Motor neuron (in vitro differentiated cells): ENCODE measurements at regions not wholly inside any gene's neighbourhood (a gene's known extent, or its start where the extent isn't known, plus 50 kb on each side); places are given as distances from the start of the nearest gene placed in this dataset.

Experiments
- ATAC-seq, 8 experiments: fragments of 200-7000 bp; cut with Tn5 transposase; replicated peaks in 6 of 8; 2 replicates each; pipeline ENCODE4 v1.8.0; 2021; ENCODE audit warnings: mild to moderate bottlenecking in 8 of 8, moderate library complexity in 8 of 8
- H3K27ac ChIP-seq, 2 donors: fragments of 250-450 bp; sonication (Bioruptor Pico); 2 replicates each; pipeline ENCODE4 v1.9.0; 2021; ENCODE audit warnings: antibody characterized with exemption in 2 of 2, mild to moderate bottlenecking in 2 of 2, moderate library complexity in 1 of 2
- H3K4me1 ChIP-seq, 2 donors: fragments of 250-450 bp; sonication (Bioruptor Pico); replicated peaks in 1 of 2; 2 replicates each; pipeline ENCODE4 v1.6.1; 2021; ENCODE audit warnings: antibody characterized with exemption in 2 of 2, mild to moderate bottlenecking in 2 of 2, moderate library complexity in 1 of 2
- H3K4me3 ChIP-seq, 5 donors: fragments of 250-450 bp; sonication (Bioruptor Pico); 2 replicates each; pipeline ENCODE4 v1.9.0; 2021; ENCODE audit warnings: antibody characterized with exemption in 5 of 5, mild to moderate bottlenecking in 5 of 5, moderate library complexity in 4 of 5
- WGBS, 10 experiments: fragments of 450-650 bp; shearing (Covaris generic); methylation state at CpG; one replicate each; pipeline ENCODE4 v1.0.0; 2022; 5-methylcytosine and 5-hydroxymethylcytosine counted together
- in situ Hi-C, 9 experiments: fragments of 400-800 bp; cut with MboI; loops; one replicate each; pipeline ENCODE4 v1.15.0; 2021; ENCODE audit warnings: low sequenced_read_pairs in 9 of 9, low pct_unique_long_range_greater_than_20kb in 2 of 9; ENCODE audit not compliant: unreplicated experiment in 9 of 9

GRCh38 chr2:216808805-216809425, 50.9 kb downstream of the TNP1 start:
- H3K4me1 ChIP-seq = peaks cover 0 to 3% of the 10 kb centered on the region in 2 donors
- in situ Hi-C loops = no loop called here
- 78 to 100% (median 92%) methylated on average over 1 to 8 of the region's 13 CpGs for WGBS, 10 experiments
- H3K4me3 ChIP-seq = no peak overlapping the region
- H3K27ac ChIP-seq = no peak overlapping the region
- no peak for ATAC-seq

DNA sequence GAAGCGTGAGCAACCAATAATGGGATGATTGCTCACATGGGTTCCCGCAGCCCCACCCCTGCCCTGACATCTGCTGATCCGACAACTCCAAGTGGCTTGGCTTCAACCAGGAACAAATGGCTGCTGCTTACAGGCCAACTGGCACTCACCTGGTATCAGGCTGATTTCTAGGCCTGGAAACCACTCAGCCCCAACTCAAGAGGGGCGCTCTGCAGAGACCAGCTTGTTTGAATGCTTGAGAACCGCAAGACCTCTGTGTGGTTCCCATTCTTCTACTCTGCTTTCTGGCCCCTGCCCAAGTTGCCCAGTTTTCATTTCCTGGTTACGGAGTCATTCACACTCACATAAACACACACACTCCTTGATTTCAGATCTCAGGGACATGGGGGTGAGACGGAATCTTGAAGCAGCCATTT, 52.0 kb downstream of the TNP1 start:
- in situ Hi-C loops = no loop called here
- ATAC-seq = peak in 3 of 8 experiments; percentile 34 to 69 (median 50)
- WGBS, 10 experiments = 20 to 100% (median 65%) methylated on average over 1 to 4 of the region's 7 CpGs; no CpG with 5 or more reads in 2 of the 10 experiments
- Histone ChIP-seq H3K27ac (no peak overlapping the region), H3K4me3 (no peak overlapping the region), H3K4me1 (peaks cover 0 to 3% of the 10 kb centered on the region in 2 donors)

- Histone ChIP-seq H3K27ac (no peak overlapping the region), H3K4me1 (peaks cover 3 to 4% of the 10 kb centered on the region in 2 donors), H3K4me3 (no peak overlapping the region)
- 40 to 100% (median 76%) methylated on average over 1 to 9 of the region's 10 CpGs; no CpG with 5 or more reads in 1 of the 10 experiments for WGBS, 10 experiments
- in situ Hi-C loops = no loop called here
- peak in 5 of 8 experiments; percentile 53 to 87 (median 73) for ATAC-seq
Observed at GRCh38 chr2:216804357-216805350, 55.2 kb downstream of the TNP1 start.

GRCh38 chr2:216803791-216804190, 56.1 kb downstream of the TNP1 start:
- 50 to 100% (median 86%) methylated on average over 1 to 5 of the region's 13 CpGs; no CpG with 5 or more reads in 2 of the 10 experiments for WGBS, 10 experiments
- H3K27ac ChIP-seq = no peak overlapping the region

GRCh38 chr2:216802516-216803215, 57.2 kb downstream of the TNP1 start:
- H3K4me3 ChIP-seq = no peak overlapping the region
- H3K27ac ChIP-seq = no peak overlapping the region
- peaks cover 3 to 4% of the 10 kb centered on the region in 2 donors for H3K4me1 ChIP-seq
- 53 to 100% (median 90%) methylated on average over 2 to 5 of the region's 10 CpGs; no CpG with 5 or more reads in 2 of the 10 experiments for WGBS, 10 experiments
- in situ Hi-C loops = no loop called here
- no peak for ATAC-seq

More at GRCh38 chr2:216803791-216804190, 56.1 kb downstream of the TNP1 start:
- Histone ChIP-seq H3K4me3 (no peak overlapping the region), H3K4me1 (peaks cover 3 to 4% of the 10 kb centered on the region in 2 donors)
- no peak for ATAC-seq
- in situ Hi-C loops = no loop called here

GRCh38 chr2:216800836-216801235, 59.0 kb downstream of the TNP1 start:
- Histone ChIP-seq H3K27ac (no peak overlapping the region), H3K4me1 (peaks cover 4 to 12% of the 10 kb centered on the region in 2 donors), H3K4me3 (no peak overlapping the region)
- WGBS, 10 experiments = 8 to 96% (median 70%) methylated on average over 2 to 3 of the region's 3 CpGs; no CpG with 5 or more reads in 3 of the 10 experiments
- in situ Hi-C loops = no loop called here
- ATAC-seq = no peak

DNA sequence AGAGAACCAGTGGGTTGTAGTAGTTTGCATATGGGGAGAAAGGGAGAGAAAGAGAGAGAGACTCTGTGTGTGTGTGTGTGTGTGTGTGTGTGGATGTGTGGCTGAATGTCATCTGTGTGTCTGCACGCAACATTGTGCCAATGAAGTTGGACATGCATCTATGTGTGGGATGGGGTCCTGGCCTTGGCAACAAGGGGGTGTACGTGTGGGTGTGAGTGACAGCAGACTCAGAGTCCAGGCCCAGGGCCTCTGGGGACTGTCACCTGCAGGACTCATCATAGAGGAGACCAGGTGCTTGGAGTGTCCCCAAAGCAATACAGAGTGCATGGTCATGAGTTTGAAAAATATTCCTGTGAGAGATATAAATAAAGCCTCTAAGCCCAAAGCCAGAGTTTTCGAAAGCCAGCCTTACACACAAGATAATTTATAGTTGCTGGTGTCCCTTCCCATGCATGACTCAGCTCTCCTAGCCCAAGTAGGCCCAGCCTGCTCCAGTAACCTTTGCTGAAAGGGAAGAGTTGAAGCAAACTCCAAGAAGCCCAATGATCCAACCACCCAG, 59.9 kb downstream of the TNP1 start:
- 17 to 60% (median 40%) methylated on average over 1 to 2 of the region's 3 CpGs; no CpG with 5 or more reads in 5 of the 10 experiments for WGBS, 10 experiments
- peak in 7 of 8 experiments; percentile 62 to 95 (median 89) for ATAC-seq
- no peak overlapping the region for H3K27ac ChIP-seq
- no peak overlapping the region for H3K4me3 ChIP-seq
- peaks cover 4 to 15% of the 10 kb centered on the region in 2 donors for H3K4me1 ChIP-seq
- in situ Hi-C loops = no loop called here

- in situ Hi-C loops = no loop called here
- no peak overlapping the region for H3K4me3 ChIP-seq
- no peak overlapping the region for H3K27ac ChIP-seq
- peaks cover 27 to 32% of the 10 kb centered on the region in 2 donors for H3K4me1 ChIP-seq
- ATAC-seq = peak in 1 of 8 experiments; percentile 41
- 48 to 96% (median 81%) methylated on average over 2 to 10 of the region's 10 CpGs; no CpG with 5 or more reads in 1 of the 10 experiments for whole genome bisulfite sequencing, 10 experiments
Observed at GRCh38 chr2:216796115-216796840, 63.6 kb downstream of the TNP1 start.

- WGBS, 10 experiments = 28 to 100% (median 73%) methylated on average over 1 to 5 of the region's 7 CpGs; no CpG with 5 or more reads in 4 of the 10 experiments
- no peak for ATAC-seq
- Histone ChIP-seq H3K4me3 (no peak overlapping the region), H3K27ac (no peak overlapping the region), H3K4me1 (peaks cover 23 to 40% of the 10 kb centered on the region in 2 donors)
- in situ Hi-C loops = no loop called here
Observed at GRCh38 chr2:216793386-216793785, 66.5 kb downstream of the TNP1 start.

GRCh38 chr2:216792222-216793021, 67.4 kb downstream of the TNP1 start:
- Histone ChIP-seq H3K4me1 (peaks cover 27 to 40% of the 10 kb centered on the region in 2 donors), H3K27ac (peak overlapping the region; percentile 71 to 73), H3K4me3 (no peak overlapping the region)
- in situ Hi-C loops = no loop called here
- 10 to 80% (median 68%) methylated on average over 1 to 6 of the region's 8 CpGs; no CpG with 5 or more reads in 5 of the 10 experiments for WGBS, 10 experiments
- peak; percentile 87 to 92 (median 89) for ATAC-seq

- in situ Hi-C loops = no loop called here
- H3K4me1 ChIP-seq = peaks cover 27 to 35% of the 10 kb centered on the region in 2 donors
- 17 to 95% (median 78%) methylated on average over 1 to 2 of the region's 2 CpGs; no CpG with 5 or more reads in 2 of the 10 experiments for WGBS, 10 experiments
- H3K4me3 ChIP-seq = no peak overlapping the region
- no peak for ATAC-seq
- H3K27ac ChIP-seq = no peak overlapping the region
Observed at GRCh38 chr2:216791303-216791702, 68.6 kb downstream of the TNP1 start.
